ENCODE measurements at regions not wholly inside any gene's neighbourhood (a gene's known extent, or its start where the extent isn't known, plus 50 kb on each side); places are given as distances from the start of the nearest gene placed in this dataset.

DNA sequence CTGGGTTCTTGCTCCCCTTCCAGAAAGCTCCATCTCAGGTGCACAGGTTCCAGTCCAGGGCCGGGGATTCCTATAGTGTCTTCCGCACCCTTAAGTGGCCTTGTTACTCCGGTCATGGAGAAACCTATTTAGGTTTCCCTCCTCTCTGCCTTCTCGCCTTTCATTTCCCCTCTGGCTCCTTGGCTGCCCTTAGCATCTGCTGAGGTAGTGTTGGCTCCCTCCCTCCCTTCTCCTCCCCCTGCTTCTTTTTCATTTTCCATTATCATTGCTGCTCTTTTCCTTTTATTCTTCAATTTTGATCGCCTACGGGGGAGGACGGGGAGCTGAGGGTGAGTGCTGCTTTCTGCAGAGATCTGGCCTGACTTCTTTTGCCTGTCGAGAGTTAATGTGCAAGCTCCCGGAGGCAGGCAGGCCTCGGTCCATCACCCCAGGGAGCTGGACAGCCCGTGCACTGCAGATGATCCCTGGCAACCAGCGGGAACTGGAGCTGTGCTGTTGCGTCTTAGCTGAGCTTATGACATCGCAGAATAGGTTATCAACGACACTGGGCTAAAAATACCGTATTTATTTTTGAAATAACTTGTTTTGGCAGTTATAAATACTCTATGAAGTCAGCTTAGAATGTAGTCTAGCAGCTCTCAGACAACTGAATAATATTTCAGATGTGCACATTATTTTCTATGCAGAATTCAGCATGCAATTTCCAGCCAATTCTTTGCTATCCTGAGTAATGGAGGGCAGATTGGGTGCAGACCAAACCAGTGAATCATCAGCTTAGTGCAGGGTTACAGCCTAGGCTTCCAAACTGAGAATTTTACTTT is 141.9 kb downstream of the SLC4A3 start:
- no peak for DNase-seq (ENCODE audit: low read depth)

DNA sequence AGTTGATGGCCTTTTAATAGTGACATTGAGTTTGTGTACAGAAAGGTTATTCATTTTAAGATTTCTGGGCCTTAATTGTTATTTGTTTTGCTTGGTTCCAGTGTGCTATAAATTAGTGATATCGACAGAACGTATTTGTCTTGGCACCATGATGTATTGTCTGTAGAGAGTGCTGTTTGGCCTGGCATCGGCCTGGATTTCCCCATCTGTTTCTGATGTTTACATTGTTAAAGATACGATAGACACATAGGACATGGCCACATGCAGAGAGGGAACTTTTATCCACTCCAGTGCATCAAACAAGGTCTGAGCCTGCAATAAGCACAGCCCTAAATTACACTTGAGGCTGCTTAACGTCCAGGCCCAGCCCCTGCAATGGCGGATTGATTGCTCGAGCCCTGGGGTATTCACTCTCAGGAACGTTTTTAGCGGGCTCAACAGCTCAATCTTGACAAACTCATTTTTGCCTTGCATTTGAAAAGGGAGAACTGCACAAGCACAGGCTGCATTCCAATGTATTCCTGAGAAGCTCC is 144.7 kb downstream of the SLC4A3 start:
- no peak for DNase-seq (ENCODE audit: low read depth)

DNA sequence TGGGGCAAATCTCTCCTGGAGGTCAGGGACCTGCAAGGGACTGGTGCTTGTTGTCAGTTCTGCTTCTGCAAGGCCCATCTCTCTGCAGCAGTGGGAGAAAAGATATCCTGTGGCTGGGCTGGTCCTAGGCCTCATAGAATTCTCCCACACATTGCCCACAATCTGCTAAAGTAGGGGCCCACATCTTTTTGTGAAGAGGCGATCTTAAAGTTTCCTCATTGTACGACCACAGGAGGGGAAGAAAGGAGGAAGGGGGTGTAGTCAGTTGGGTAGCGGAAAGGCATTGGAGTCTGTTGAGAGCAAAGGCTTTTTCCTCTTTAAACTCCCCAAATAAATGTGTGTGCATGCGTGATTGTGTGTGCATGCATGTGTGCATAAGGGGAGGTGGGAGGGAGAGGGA is 145.3 kb downstream of the SLC4A3 start:
- DNase-seq (ENCODE audit: low read depth) = no peak

DNA sequence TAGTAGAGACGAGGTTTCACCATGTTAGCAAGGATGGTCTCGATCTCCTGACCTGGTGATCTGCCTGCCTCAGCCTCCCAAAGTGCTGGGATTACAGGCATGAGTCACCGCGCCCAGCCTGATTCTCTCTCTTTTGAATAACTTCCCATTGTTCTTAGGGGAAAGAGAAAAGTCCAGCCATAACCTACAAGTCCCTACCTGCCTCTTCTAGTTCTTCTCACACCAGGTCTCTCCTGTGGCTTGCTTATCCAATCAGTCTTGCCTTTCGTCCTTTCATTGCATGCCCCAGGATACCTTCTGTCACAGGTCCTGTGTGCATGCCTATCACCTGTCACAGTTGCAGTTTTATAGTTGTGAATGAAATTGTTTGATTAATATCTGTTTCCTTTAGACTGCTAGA is 148.1 kb downstream of the SLC4A3 start:
- DNase-seq (ENCODE audit: low read depth) = no peak

DNA sequence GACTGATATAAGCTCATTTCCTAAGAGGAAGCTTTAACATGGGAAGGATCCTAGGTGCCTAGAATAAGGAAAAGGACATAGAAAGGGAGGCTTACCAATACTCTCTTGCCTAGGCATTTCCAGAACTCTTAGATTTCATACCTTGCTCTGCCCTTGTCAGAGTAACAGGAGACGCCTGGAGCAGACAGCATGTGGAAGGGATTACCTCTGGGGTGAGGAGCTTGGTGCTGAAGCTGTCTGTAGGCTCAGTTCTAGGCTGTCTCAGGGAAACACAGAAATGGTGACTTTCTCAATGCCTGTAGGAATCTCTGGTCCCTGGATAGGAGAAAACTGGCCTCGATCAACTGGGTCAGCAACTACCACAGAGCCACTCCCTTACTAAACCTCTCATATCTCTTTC is 150.0 kb downstream of the SLC4A3 start:
- no peak for DNase-seq (ENCODE audit: low read depth)

DNA sequence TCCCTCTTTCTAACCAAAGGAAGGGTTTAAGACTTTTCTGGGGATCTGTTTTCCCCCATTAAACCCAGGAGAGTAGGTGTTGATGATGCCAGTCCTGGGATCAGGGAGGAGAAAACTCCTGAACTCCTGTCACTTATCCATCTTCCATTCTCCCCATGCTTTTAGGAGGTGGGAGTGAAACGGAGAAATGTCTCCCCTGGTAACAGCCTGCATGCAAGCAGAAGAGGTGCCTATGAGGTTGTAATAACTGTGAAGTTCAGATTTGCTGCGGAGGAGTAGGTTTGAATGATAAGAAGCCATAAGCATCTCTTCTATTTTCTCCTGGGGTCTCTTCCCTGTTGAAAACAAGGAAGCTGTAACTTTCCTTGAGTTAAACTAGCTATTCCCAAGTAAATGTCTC is 150.8 kb downstream of the SLC4A3 start:
- DNase-seq (ENCODE audit: low read depth) = no peak

DNA sequence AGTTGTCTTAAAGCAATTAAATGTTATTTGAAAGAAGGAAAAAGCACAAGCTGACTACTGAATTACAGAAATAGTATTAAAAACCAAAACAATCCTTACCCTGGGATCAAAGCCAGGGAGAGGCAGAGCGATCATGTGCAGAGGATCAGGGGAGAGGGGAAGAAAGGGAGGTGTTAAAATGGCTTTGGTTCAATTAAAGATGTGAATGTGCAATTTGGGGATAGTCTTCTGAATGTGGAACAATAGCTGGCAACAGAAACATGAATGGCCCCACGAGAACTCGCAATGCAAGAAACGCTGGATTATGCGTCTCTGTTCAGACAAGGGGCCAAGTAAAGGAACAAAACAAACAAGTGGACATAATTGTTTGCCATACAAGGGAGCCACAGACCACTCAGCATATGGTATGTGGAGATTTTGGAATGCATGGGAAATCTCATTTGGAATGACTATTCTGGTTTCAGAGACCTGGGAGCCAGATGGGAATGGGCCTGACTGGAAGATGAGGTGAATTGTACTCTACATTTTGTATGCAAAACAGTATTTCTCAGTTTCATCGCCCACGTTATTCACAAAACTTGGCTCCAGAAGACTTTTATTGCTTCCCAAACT is 155.4 kb downstream of the SLC4A3 start:
- no peak for DNase-seq (ENCODE audit: low read depth)

DNA sequence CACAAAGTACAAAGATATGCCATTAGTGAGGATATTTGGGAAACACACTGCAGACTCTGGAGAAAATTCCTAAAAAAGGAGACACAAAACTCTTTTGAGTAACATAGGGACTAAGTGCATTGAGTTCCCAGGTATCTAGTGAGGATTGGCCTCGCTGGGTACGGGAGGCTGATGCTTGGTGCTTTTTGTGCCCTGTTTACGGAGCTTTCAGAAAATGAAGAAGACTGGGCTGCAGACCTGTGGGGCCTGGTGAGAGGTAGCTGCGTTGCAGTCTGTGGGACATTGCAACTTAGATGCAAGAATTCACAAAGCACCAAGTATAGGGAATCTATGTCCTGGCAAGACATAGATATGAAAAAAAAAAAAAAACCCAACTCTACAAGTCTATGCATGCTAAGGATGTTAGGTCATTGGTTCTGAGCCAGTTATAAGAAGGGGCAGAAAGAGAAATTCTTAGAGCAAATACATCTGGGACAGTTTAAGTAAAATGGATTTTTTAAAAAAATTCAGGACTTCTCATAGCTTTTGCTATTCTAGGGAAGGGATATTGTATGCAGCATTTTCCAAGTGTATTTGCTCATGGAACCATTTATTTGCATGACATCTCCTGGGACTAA is 156.0 kb downstream of the SLC4A3 start:
- DNase-seq (ENCODE audit: low read depth) = peak; percentile 20

DNA sequence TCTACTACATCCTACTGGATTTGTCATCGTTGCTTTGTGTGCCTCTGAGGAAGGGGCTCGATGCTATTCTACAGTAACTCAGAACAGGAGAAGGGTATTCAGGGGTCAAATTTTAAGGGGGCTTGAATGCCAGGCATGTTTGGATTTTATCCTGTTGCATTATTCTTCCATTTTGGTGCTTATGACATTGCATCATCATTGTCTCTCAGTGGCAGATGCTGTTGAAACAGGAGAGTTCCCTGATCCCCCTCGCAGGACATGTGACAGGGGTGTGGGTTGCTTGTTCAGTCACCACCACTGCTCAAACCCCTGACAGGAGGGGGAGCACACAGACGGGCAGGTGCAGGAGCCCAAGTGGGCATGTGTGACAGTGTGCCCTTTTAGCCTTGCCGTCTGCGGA is 156.7 kb downstream of the SLC4A3 start:
- no peak for DNase-seq (ENCODE audit: low read depth)

DNA sequence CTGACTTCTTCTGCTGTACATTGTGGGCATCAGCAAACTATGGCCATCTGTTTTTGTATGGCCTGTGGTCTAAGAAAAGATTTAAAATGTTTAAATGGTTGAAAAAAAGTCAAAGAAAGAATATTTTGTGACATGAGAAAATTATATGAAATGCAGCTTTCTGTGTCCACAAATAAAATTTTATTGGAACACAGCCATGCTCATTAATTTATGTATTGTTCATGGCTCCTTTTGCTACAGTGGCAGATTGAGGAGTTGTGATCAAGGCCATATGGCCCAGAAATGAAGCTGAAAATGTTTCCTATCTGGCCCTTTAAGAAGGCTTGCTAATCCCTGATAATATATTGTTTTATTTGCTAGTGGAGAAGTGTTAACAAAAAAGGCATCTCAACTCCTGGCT is 162.0 kb downstream of the SLC4A3 start:
- no peak for DNase-seq (ENCODE audit: low read depth)

DNA sequence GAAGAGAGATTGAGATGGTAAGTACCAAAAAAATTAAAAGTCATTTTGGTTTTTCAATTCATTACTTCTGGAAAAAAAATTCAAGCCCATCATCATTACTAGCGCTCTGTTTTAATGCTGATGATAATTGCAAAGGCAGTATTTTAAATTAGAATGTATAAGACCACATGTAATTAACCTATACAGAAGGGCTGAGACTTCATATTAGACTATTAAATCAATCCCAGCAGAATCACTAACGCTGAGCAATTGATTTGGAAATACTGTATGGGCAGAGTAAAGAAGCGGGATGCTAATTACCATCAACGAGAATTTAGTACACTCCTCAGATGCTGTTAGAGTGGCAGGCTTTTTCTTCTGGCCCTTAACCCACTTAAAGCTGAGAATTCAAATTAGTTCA is 165.0 kb downstream of the SLC4A3 start:
- DNase-seq (ENCODE audit: low read depth) = no peak

DNA sequence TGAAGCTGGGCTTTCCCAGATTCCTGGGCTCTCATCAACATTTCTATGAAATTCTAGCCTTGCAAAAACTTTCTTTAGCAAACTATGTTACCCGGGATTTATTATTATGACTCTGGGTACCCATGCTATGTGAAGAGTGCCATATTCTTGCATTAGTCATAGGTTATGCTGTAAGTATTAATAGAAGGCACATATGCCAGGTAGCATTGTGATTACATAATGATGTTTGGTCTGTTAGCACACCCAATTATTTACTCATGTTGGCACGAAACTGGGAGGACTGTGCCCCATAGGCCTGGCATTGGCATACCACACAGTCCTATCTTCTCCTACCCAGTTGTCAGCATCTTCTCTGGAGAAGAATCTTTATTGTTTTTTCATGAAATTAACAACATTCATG is 171.0 kb downstream of the SLC4A3 start:
- DNase-seq (ENCODE audit: low read depth) = peak; percentile 19

DNA sequence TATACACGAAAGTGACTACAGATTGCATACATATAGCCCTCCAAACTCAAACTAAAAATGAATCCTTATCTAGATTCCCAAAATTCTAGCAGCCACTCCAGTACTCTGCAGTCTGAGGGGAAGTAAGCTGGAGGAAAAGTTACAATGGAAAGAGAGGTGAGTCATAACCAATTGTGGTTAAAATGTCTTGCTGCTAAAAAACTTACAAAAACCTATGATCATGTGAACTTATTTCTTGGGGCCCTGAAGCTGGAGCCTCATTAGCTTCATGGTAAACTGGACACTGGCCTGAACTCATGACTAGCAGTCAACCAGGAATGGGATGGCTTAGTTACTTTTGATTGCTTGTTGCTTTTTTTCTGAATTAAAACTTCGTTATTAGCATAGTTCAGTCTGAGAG is 175.9 kb downstream of the SLC4A3 start:
- DNase-seq (ENCODE audit: low read depth) = peak; percentile 10

DNA sequence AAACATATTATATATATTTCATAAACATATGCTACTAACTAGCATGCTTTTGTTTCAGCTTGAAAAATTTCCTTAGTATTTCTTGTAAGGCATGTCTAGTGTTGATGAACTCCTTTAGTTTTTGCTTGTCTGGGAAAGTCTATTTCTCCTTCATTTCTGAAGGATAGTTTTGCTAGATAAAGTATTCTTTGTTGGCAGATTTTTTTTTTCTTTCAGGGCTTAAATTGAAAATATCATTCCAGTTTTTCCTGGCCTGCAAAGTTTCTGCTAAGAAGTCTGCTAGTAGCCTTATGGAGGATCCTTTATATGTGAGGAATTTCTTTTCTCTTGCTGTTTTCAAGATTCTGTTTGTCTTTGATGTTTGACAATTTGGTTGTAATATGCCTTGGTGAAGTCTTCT is 183.5 kb downstream of the SLC4A3 start:
- no peak for DNase-seq (ENCODE audit: low read depth)

DNA sequence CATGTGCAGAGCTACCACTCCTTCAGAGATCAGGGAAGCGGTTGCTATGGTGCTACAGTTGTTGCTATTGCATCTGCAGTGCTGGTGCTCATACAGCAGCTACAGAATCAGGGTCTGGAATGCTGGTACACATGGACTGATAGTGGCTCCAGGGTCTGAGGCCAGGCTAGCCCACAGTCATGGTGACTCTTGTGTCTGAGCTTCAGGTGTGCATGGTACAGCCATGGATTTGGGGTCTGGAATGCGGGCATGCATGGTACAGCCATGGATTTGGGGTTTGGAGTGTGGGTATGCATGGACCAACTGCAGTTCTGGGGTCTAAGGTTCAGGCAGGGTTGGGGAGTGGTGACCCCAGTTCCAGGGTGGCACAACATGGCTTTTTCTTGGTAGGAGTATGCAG is 185.2 kb downstream of the SLC4A3 start:
- DNase-seq (ENCODE audit: low read depth) = no peak

DNA sequence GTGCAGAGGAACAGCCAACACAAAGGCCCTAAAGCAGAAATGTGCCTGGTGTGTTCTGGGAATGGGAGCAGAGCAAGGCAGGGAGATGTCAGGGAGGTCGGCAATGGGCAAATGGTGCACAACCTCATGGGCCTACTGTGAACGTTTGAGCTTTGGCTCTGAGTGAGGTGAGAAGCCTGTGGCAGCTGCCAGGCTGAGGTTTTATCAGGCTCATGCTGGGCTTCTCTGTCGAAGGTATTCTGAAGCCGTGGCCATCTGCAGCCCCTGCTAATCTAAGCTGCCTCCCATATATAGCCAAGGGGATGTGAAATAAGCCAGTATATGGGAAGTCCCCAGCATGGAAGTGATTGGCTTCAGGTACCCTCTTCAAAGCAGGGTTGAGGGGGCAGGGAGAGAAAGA is 193.3 kb downstream of the SLC4A3 start:
- no peak for DNase-seq (ENCODE audit: low read depth)

DNA sequence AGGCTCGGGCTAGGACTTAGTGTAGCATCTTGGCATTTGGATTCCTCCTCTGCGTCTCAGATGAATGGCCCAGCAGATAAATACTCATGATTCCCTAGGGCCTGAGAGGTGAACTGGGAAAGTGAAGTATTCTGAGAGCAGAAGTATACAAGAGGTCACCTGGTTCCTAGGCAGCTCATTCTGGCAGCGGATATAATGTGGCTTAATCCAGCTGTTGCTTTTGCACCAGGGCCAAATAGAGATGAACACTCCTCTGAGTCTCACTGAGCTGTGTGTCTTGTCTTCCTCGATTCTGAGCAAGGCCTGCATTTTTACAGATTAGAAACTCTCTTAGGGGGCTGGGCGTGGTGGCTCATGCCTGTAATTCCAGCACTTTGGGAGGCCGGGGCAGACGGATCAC is 196.1 kb downstream of the SLC4A3 start:
- DNase-seq (ENCODE audit: low read depth) = no peak

DNA sequence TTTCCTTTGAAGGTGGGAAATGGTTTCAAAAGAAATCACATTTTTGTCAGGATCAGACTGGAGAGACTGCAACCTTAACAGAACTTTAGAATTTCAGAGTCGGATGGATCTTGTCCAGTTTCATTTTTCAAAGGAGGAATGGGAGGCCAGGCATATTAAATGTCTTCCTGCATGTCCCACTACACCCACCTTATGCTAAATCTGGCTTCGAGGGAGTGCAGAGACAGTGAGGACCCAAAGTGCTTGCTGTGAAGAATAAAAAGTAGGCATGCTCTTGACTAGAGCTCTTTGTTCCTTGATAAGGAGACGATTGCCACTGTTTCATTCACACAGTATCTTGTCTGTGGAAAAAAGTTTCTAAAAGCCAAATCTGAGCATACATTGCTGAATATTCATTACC is 197.6 kb downstream of the SLC4A3 start:
- no peak for DNase-seq (ENCODE audit: low read depth)

DNA sequence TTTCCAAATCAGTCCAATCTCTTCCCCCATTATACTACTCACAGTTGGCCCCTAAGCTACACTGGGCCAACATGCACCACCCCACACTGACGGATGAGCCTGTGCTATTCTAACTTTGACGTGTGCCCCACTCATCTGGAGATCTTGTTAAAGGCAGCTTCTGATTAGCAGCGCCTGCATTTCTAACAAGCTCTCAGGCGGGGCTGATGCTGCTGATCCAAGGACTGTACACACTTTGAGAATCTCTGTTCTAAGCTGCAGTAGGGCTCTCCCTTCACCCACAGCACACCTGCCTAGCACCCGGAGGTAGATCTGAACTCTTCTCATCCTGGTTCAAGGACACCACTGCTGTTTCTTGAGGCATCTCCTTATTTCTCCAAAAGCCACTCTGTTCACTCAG is 200.7 kb downstream of the SLC4A3 start:
- no peak for DNase-seq (ENCODE audit: low read depth)

DNA sequence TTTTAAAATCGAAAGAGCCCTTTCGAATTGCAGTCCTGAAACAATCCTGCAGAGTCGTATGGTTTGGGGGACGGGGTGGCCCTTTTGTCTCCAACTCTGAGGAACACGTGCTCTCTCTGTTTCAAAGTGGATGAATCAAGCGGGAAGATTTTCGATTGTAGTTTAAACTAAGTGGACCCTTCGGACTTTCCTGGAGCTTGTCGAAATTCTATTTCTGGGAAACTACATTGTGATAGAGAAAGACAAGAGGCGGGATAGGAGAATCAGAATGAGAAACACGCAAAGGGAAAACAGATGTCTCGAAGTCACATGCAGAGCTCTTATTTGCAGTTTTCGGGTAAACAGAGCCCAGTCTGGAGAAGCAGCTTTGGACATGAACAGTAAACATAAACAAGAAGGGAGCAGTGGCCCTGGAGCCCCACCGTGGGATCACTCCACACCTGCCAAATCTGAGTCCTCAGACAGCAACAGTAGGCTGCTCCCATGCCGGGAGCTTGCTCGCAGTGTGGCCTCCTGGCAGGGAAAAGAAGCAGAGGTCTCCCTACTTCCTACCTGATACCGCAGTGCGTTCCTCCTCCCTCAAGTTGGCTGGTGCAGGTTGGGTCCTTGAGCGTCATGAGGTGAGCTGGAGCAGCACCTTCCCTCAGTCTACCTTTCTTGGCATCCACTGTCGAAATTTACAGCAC is 202.4 kb downstream of the SLC4A3 start:
- DNase-seq (ENCODE audit: low read depth) = no peak

DNA sequence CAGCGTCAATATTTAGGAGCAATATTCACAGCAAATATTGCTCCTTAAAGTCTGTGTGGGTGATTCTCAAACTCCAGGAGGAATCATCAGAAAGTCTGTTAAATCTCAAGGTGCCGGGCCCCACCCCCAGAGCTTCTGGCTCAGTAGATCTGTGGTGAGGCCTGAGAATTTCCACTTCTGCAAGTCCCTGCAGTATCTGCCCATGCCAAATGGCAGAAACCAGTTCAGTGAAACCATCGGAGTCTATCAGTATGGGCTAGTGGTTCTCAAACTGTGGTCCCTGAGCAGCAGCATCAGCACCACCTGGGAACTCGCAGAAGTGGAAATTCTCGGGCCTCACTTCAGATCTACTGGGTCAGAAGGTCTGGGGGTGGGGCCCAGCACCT is 202.9 kb downstream of the SLC4A3 start:
- DNase-seq (ENCODE audit: low read depth) = no peak

DNA sequence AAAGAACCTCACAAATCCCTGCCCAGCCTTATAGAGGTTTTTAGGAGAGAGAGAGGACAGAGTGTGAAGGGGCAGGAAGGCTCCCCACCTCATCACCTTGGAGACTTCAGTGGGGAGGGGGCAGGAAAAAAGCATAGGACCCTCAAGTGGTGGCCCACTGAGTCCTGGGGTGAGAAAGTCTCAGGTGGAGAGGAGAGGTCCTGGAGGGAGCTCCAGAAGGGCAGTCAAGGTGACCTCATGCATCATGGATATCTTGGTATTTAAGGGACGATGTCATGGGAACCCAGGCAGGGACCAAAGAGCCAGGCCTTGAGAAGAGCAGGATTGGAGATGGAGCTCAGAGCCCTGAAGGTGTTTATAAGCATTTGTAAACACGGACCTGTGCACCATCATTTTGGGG is 204.5 kb downstream of the SLC4A3 start:
- DNase-seq (ENCODE audit: low read depth) = no peak

DNA sequence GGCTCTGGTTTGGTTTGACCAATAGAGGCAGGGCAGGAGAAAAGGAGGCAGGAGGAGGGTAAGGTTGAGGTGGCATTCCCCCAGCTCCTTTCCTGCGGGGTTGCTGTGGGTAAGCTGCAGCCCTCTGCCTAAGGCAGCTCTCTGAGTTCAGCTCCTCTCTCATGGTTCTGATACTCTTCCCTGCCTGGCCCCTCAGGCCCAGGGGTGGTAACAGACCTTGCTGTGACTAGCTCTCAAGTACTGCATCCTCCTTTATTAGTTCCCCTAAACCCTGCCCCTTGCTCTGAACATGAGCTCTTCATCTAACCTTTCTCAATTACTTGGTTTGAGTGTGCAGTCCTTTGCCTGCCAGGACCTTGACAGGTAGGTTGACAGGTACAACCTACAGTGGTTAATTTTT is 205.5 kb downstream of the SLC4A3 start:
- DNase-seq (ENCODE audit: low read depth) = no peak
